Endodermal cell (in vitro differentiated cells): ENCODE measurements at regions not wholly inside any gene's neighbourhood (a gene's known extent, or its start where the extent isn't known, plus 50 kb on each side); places are given as distances from the start of the nearest gene placed in this dataset.

Experiments used
- DNase-seq: peaks from one replicate; pipeline ENCODE4 v3.0.0-alpha.2; 2017
- H3K27ac ChIP-seq: 2 replicates; pipeline ENCODE4 v1.5.1; 2013; ENCODE audit warnings: mild to moderate bottlenecking, low read depth, low read length, moderate library complexity
- H3K27me3 ChIP-seq: 2 replicates; pipeline ENCODE4 v1.6.1; 2013; ENCODE audit warnings: mild to moderate bottlenecking, low read length, moderate library complexity; ENCODE audit not compliant: insufficient read depth, control insufficient read depth, poor library complexity, severe bottlenecking
- H3K36me3 ChIP-seq: 2 replicates; pipeline ENCODE4 v1.7.0; 2013; ENCODE audit warnings: mild to moderate bottlenecking, low read length, moderate library complexity; ENCODE audit not compliant: control insufficient read depth, insufficient read depth
- H3K4me1 ChIP-seq: one replicate; pipeline ENCODE4 v1.7.0; 2013; ENCODE audit warnings: low read length; ENCODE audit not compliant: control insufficient read depth, insufficient read depth
- H3K4me3 ChIP-seq: 2 replicates; pipeline ENCODE4 v1.5.1; 2013; ENCODE audit warnings: mild to moderate bottlenecking, low read length, moderate library complexity
- H3K9ac ChIP-seq: 2 replicates; pipeline ENCODE4 v1.6.1; 2013; ENCODE audit warnings: mild to moderate bottlenecking, low read length, moderate library complexity; ENCODE audit not compliant: poor library complexity, severe bottlenecking; ENCODE audit errors: extremely low read depth
- H3K9me3 ChIP-seq: 2 replicates; pipeline ENCODE4 v1.6.1; 2013; ENCODE audit warnings: mild to moderate bottlenecking, low read length, moderate library complexity; ENCODE audit not compliant: control insufficient read depth
- H3K27ac Mint-ChIP-seq: 2 replicates; pipeline ENCODE4 v1.8.0; 2020; ENCODE audit warnings: mixed read lengths
- H3K27me3 Mint-ChIP-seq: 2 replicates; pipeline ENCODE4 v1.8.0; 2021; ENCODE audit warnings: mild to moderate bottlenecking, mixed read lengths; ENCODE audit not compliant: insufficient read depth
- H3K36me3 Mint-ChIP-seq: 2 replicates; pipeline ENCODE4 v1.8.0; 2020; ENCODE audit warnings: low read depth, mixed read lengths
- H3K4me1 Mint-ChIP-seq: 2 replicates; pipeline ENCODE4 v1.8.0; 2020; ENCODE audit warnings: mixed read lengths
- H3K4me3 Mint-ChIP-seq: 2 replicates; pipeline ENCODE4 v1.8.0; 2020; ENCODE audit warnings: mild to moderate bottlenecking, moderate library complexity, mixed read lengths
- H3K9me3 Mint-ChIP-seq: 2 replicates; pipeline ENCODE4 v1.8.0; 2020; ENCODE audit warnings: mild to moderate bottlenecking, mixed read lengths
- WGBS, 2 experiments: methylation state at CpG; one replicate each; pipeline versions ENCODE4 v1.1.5 to v1.1.7; 2013; ENCODE audit warnings: missing lambda C conversion rate in 2 of 2, mixed read lengths in 1 of 2; ENCODE audit not compliant: insufficient coverage in 1 of 2, insufficient read length in 1 of 2; 5-methylcytosine and 5-hydroxymethylcytosine counted together
- TF ChIP-seq, protein P1 (sequence below): fragments of 200-600 bp; sonication (generic); conservative IDR thresholded peaks from 2 replicates; pipeline ENCODE4 v1.5.0; 2021; ENCODE audit warnings: antibody characterized with exemption, mild to moderate bottlenecking

DNA sequence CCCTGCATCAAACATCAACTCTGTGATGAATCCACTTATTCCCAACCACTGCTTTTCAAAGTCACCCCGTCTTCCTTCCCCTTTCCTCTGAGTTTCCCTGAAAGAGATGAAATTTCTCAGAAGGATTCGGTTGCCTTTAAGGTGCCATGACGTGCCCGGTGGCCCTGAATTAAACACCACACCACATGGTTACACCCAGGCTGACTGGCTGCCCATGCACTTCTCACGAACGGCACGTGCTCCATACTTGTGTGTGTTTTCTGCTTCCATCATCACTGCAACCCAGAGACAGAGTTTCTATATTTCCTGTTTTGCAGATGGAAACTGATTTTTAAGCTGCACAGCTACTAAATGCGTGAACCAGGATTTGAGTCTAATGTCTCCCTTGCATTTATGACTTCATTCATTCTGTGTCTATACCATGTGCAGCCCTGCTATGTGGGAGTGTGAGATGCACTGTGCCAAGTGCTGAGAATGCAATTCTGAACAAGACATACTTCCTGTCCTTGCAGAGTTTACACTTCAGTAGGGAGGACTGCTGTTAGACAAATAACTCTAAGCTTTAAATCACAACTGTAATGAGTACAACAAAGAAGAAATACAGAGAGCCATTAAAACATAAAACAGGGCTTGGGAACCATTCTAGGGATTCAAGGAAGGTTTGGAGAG lies 162.9 kb downstream of the NXNL2 start:
- Mint-ChIP-seq H3K27me3 (peaks cover 14% of the 10 kb centered on the region), H3K36me3 (no peaks in the 10 kb centered on the region), H3K4me3 (no peak overlapping the region), H3K27ac (no peak overlapping the region), H3K4me1 (peaks cover 2% of the 10 kb centered on the region), H3K9me3 (peaks cover 11% of the 10 kb centered on the region)
- no peak overlapping the region for H3K4me3 ChIP-seq
- H3K9ac ChIP-seq, result no peak overlapping the region
- WGBS, 2 experiments, result 81 to 96% methylated on average over 5 to 8 of the region's 8 CpGs
- H3K27ac ChIP-seq, result no peak overlapping the region
- H3K4me1 ChIP-seq, result no peaks in the 10 kb centered on the region
- TF ChIP-seq, protein P1, sequence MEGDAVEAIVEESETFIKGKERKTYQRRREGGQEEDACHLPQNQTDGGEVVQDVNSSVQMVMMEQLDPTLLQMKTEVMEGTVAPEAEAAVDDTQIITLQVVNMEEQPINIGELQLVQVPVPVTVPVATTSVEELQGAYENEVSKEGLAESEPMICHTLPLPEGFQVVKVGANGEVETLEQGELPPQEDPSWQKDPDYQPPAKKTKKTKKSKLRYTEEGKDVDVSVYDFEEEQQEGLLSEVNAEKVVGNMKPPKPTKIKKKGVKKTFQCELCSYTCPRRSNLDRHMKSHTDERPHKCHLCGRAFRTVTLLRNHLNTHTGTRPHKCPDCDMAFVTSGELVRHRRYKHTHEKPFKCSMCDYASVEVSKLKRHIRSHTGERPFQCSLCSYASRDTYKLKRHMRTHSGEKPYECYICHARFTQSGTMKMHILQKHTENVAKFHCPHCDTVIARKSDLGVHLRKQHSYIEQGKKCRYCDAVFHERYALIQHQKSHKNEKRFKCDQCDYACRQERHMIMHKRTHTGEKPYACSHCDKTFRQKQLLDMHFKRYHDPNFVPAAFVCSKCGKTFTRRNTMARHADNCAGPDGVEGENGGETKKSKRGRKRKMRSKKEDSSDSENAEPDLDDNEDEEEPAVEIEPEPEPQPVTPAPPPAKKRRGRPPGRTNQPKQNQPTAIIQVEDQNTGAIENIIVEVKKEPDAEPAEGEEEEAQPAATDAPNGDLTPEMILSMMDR, result no peak
- no peak for DNase-seq
- no peaks in the 10 kb centered on the region for H3K27me3 ChIP-seq
- H3K36me3 ChIP-seq, result no peaks in the 10 kb centered on the region
- H3K9me3 ChIP-seq, result peaks cover 7% of the 10 kb centered on the region

DNA sequence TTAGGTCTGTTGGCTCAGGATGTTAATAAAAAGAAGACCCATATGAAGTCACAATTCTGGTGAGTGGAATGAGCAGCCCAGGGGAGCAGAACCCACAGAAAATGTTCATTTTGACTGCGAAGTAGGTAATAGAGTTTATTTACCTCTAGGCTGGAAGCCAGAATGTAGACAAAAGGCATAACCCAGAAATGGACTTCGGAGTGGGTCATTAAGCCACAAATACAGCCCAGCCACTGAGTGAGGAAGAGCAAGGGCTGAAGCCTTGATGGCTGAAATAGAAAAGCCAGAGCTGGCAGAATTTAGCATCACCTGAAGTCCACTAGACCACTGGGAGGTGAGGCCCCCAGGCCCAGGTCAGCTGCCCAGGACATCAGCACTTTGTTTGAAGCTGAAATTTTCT lies 168.0 kb downstream of the NXNL2 start:
- Histone ChIP-seq H3K36me3 (no peaks in the 10 kb centered on the region), H3K27ac (no peak overlapping the region), H3K4me3 (no peak overlapping the region), H3K4me1 (no peaks in the 10 kb centered on the region), H3K27me3 (no peaks in the 10 kb centered on the region), H3K9ac (no peak overlapping the region), H3K9me3 (no peaks in the 10 kb centered on the region)
- no peak overlapping the region for H3K4me3 Mint-ChIP-seq
- TF ChIP-seq, protein P1, result no peak
- H3K27me3 Mint-ChIP-seq, result peaks cover 7% of the 10 kb centered on the region
- H3K36me3 Mint-ChIP-seq, result no peaks in the 10 kb centered on the region
- H3K9me3 Mint-ChIP-seq, result peaks cover 4% of the 10 kb centered on the region
- 95 to 98% methylated on average over 2 of the region's 2 CpGs for WGBS, 2 experiments
- H3K4me1 Mint-ChIP-seq, result peaks cover 2% of the 10 kb centered on the region
- no peak for DNase-seq
- H3K27ac Mint-ChIP-seq, result no peak overlapping the region

DNA sequence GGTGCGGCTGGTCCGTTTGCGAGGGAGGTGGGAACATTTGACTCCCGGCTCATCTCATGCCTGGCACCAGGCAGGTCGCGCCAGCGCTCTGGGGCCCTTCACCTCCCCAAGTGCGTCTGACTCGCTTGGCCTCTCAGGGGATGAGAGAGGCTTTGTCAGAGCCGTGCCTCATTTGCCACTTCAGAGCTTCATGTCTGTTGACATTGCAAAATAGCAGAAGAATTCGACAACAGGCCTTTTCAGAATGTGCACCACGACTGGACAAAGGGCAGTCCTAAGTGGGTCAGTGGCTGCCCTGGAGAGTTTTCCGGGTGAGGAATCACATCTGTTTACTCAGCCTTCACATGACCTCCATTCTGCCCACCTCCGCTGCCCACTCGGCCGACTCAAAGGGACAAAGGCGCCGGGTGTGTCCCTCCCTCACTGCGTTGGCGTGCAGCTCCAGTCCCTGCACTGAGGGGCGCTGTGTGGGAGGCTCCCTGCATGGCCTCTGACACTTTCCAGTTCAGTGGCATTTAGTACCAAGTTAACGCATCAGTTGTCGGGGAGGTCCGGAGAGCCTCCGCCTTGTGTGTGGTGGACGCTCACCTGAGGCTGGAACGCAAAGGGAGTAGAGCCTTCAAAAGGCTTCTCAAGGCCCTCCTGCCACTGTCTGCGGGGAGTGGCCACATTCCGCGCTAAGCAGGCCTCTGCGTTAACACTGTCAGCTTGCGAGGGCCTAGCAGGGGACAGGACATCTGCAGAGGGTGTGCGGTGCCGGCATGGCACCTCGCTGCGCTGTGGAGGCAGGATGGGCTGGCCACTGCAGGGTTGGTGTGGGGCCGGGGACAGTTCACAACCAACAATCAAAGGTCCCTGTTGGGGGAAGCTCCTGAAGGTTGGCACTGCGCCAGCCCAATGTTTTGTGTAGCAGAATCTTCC lies 171.5 kb downstream of the NXNL2 start:
- Mint-ChIP-seq H3K4me3 (no peak overlapping the region), H3K9me3 (no peaks in the 10 kb centered on the region), H3K4me1 (peaks cover 2% of the 10 kb centered on the region), H3K36me3 (no peaks in the 10 kb centered on the region), H3K27ac (no peak overlapping the region), H3K27me3 (no peaks in the 10 kb centered on the region)
- DNase-seq, result no peak
- Histone ChIP-seq H3K4me3 (no peak overlapping the region), H3K36me3 (no peaks in the 10 kb centered on the region), H3K27ac (no peak overlapping the region), H3K4me1 (no peaks in the 10 kb centered on the region), H3K9me3 (no peaks in the 10 kb centered on the region), H3K27me3 (no peaks in the 10 kb centered on the region), H3K9ac (no peak overlapping the region)
- WGBS, 2 experiments, result 90 to 93% methylated on average over 30 to 38 of the region's 38 CpGs
- TF ChIP-seq, protein P1, result peak; percentile 14
